MV-4-11 (cell line): ENCODE measurements at regions not wholly inside any gene's neighbourhood (a gene's known extent, or its start where the extent isn't known, plus 50 kb on each side); places are given as distances from the start of the nearest gene placed in this dataset.
A peak's percentile ranks its signal among the peaks of the same experiment; 100 is the strongest.

Experiments
- DNase-seq: peaks from one replicate; lab custom pipeline; 2025; lab: John Stamatoyannopoulos, UW

GRCh38 chr15:60214201-60214600 lies 183.6 kb downstream of the ANXA2 start:
- DNase-seq, result no peak

DNA sequence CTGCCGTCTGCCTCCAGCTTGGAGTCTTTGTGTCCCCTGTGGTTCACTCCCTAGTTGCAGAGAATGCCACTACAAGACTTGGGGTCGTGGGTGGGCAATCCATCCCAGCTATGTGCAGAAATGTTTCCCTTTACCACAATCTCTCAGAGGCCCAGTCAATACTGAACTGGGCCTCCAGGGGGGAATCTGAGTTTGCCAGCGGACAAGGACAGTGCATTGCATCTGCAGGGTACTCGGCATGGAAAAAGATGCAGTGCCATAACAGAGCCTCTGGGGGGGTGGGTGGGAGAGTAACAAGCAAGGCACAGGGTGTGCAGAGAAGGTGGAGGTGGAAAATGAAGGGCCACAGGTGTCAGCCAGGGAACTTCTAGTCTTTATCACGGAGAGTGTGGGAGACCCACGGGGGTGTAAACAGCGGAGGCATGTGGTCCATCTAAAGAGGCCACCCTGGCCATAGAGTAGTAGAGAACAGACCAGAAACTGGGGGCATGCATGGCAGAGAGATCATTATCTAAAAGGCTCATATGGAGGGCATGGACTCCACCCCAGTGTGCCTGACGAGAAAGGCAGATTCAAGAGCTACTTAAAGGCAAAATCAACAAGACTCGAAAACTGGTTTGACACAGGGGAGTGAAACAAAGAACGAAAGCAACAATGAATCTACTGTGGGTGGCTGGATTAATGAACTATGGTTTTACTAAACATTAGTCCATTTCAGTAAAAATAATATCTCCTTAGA lies 182.4 kb downstream of the ANXA2 start:
- DNase-seq, result no peak

- DNase-seq, result no peak
Measured at GRCh38 chr15:60217161-60217560, 180.6 kb downstream of the ANXA2 start.

DNA sequence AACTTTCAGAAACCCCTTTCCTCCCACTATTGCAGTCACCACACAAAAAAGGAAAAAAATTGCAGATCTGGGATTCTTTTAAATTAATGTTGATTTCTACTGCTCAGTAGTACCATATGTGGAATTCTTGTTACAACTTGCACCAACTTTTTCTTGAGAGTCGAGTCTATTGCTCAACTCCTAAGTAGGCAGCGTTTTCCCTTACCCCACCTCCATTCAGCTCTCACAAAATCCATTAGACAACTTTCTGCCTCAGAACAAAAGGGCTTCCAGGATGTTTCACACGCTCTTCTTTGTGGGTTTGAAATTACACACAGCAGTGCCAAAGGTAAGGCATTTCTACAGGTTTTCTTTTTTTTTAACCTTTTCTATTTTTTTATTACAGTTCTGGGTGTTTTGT lies 179.5 kb downstream of the ANXA2 start:
- DNase-seq, result no peak

- no peak for DNase-seq
Measured at GRCh38 chr15:60219866-60220265, 177.9 kb downstream of the ANXA2 start.

- DNase-seq, result no peak
Measured at GRCh38 chr15:60221356-60221755, 176.4 kb downstream of the ANXA2 start.

DNA sequence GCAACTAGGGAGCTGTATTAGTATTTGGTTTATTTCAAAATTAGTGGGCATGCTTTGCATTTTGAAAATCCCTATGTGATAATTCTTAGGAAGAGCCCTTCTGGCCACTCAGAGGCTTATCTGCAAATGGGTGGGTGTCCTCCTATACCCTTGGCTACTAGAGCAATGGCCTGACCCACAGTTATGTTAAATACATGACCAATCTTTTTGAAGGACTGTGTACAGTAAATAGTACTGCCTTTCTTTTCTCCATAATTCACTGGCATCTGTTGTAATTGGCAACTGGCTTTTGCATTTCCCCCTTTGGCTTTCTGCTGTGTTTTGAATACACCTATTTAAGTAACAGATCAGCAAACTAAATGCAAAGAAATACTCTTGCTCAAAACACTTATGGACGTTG lies 175.4 kb downstream of the ANXA2 start:
- DNase-seq, result no peak

GRCh38 chr15:60223176-60223575 lies 174.6 kb downstream of the ANXA2 start:
- DNase-seq, result no peak

DNA sequence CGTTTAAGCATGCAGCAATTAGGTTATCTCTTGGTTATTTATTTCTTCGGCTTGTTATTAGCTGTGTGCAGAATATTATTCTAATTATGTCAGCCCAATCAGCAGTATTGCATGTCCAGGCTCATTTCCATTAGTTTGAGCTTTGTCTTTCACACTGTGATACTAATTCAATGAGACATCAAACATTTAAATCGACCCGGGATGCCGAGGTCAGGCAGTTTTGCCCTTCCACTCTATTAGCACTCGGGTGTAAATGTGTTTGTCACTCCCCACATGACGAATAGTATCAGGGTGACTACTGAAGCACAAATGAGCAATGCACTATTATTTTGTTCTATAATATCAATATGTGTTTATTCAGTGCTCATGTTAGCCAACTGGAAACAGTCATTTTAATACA lies 170.9 kb downstream of the ANXA2 start:
- no peak for DNase-seq

DNA sequence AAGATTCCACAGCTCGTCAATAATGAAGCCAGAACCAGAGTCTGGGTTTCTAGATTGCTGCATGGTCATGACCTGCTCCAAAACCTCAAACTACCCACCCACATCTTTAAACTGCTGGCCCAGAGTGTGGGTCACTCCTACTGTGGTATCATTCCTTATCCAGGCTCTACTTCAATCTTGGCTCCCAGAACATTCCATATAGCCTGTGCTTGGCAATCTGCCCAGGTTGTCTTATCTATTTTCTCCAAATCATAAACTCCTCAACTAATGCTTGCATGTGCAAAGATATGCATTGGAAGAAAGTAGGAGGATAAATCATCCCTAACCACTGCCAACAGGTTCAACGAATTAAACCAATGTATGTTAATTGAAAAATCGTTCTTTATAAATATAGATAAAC lies 169.7 kb downstream of the ANXA2 start:
- DNase-seq, result no peak

- DNase-seq, result no peak
Measured at GRCh38 chr15:60228619-60229018, 169.2 kb downstream of the ANXA2 start.

GRCh38 chr15:60235951-60236710 lies 161.7 kb downstream of the ANXA2 start:
- DNase-seq, result no peak

GRCh38 chr15:60237446-60237845 lies 160.3 kb downstream of the ANXA2 start:
- DNase-seq, result no peak

- no peak for DNase-seq
Measured at GRCh38 chr15:60243769-60244168, 154.0 kb downstream of the ANXA2 start.

- DNase-seq, result no peak
Measured at GRCh38 chr15:60244813-60245212, 153.0 kb downstream of the ANXA2 start.

DNA sequence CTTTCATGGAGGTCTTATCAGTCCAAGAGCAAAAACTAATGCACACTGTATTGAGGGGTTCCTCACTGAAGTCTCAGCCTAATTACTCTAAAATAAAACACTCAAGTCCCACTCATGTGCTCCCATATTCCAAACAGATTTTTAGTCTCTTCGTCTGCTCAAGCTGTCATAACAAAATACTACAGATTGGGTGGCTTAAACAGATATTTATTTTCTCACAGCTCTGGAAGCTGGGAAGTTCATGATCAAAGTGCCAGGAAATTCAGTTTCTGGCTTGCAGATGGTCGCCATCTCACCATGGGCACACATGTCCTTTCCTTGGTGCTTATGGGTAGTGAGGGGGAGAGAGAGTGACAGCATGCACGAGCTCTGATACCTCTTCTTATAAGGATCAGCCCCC lies 147.5 kb downstream of the ANXA2 start:
- no peak for DNase-seq

DNA sequence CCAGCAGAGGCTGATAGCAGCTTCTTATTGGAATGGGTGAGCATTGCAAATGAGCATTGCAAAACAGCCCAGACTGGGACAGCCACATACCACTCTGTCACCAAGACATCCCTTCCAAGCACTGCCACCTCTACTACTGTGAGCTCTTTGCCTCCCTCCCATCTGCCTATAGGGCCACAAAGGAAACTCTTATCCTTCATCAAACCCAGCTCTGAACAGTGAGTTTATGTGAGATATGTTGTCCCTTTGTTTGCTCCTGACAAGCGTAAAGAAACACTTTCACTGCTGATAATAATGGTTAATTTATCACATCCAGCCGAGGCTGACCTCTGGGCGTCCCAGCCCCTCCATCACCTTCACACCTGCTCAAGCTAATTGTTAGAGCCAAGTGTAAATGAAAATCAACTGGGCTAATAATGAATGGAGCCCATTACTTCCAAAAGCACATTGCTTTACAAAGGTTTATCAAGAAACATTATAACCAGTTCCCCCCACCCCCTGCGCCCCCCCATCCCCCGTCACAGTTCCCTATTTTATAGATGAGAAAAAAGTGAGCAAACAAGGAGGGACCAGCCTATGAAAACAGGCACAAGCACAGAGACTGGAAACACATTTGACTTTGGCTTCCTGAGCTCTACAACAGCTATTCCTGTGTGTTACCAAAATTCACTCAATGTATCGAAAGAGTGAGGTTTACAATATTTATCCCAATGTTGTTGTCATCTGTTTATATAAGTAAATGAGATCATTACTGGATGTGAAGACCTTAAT lies 146.3 kb downstream of the ANXA2 start:
- no peak for DNase-seq

DNA sequence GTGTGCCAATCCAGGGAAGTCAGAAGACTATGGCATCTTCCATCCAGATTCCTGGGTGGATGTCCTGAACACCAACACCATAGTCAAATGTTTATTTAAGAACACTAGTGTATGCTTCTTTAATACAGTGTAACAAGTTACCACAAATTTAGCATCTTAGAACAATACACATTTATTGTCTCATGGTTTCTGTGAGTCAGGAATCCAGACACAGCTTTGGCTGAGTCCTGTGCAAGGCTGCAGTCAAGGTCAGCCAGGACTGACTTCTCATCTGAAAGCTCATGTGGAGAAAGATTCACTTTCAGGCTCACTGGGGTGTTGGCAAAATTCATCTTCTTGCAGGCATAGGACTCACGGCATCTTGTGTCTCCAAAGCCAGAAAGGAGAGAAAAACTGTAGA lies 143.4 kb downstream of the ANXA2 start:
- no peak for DNase-seq

DNA sequence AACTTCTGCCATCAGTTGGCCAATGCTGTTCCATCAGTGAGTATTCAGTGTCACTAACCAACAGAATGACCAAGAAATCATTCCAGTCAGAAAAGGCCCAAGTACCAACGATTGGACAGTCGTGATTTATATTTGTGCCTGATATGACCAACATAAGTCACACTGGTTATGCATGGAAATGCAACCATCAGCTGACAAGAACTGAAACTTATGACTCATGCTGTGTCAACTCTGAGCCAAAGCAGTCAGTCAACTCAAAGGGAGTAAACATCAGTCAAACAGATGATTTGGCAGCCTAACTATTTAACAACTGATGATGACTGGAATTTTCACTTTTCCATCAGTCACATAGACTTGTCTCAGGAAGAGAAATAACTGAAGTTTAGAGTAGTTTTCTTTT lies 142.4 kb downstream of the ANXA2 start:
- DNase-seq, result peak; percentile 56

GRCh38 chr15:60257591-60258159 lies 140.1 kb downstream of the ANXA2 start:
- no peak for DNase-seq

DNA sequence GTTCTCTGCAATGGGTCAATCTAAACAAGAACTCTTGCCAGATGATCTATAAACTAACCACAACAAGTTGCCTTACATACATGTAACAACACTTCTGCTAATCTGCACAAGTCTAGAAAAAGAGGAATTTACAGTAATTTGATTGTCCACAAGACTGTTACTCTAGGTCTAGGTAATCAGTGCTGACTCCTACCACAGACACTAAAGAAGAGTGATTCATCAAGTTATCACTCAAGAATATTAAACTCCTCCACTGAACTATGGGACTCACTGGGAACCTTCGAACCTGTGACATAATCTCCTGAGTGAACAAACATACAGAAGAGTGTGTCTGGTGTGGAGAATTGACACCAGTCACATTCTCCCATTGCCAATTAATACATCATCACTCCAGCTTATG lies 138.3 kb downstream of the ANXA2 start:
- DNase-seq, result no peak

DNA sequence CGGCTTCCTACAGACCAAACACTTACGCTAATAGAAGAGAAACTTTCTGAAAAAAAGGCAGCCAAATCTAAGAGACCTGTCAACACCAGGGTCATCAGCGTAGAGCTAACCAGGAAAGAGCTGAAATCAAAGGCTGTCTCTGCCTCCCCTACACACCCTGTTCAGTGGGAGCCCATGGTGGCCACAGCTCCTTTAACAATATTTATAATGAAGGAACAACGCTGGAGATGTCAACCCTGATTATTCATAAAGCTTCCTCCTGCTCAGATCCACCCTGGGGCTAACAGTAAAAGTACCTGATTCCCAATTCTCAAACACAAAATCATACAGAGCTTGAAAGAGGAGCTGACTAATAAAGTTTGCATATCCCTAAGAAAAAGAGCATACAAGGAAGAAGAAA lies 133.7 kb downstream of the ANXA2 start:
- no peak for DNase-seq

DNA sequence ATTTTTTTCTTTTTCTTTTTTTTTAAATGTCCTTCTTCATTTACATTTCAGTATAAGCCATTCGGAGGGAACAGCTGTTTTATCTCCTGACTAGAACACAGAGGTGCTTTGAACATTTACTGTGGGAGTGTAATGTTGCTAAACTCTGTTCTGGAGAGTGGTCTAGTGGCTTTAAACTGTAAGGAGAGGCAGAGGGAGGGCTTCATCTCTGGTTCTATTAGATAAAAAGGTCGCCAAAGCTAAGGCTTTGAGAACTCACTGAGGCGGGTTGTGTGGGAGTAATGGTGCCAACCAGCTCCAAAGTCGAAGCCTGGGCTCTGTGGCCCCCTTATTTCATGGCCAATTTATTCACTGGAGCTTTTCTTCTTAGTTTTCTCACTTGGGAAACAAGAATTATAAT lies 133.2 kb downstream of the ANXA2 start:
- no peak for DNase-seq
